Transverse colon (tissue), 4 donors: ENCODE measurements at regions not wholly inside any gene's neighbourhood (a gene's known extent, or its start where the extent isn't known, plus 50 kb on each side); places are given as distances from the start of the nearest gene placed in this dataset.

Experiments used
- DNase-seq: peaks from one replicate; pipeline ENCODE4 v3.0.0-alpha.2; 2019
- H3K27ac ChIP-seq, 4 donors: fragments of 200-600 bp; sonication (generic); 2 replicates each; pipeline ENCODE4 v1.5.1; 2016 to 2018; ENCODE audit warnings: inconsistent platforms in 4 of 4
- H3K27me3 ChIP-seq: fragments of 200-600 bp; sonication (generic); 2 replicates; pipeline ENCODE4 v1.5.1; 2017; ENCODE audit warnings: inconsistent platforms
- H3K36me3 ChIP-seq, 4 donors: fragments of 200-600 bp; sonication (generic); 2 replicates each; pipeline ENCODE4 v1.5.1; 2017 to 2019; ENCODE audit warnings: inconsistent platforms in 4 of 4
- H3K4me1 ChIP-seq, 4 donors: fragments of 200-600 bp; sonication (generic); 2 replicates each; pipeline ENCODE4 v1.5.1; 2017 to 2020; ENCODE audit warnings: inconsistent platforms in 4 of 4
- H3K4me3 ChIP-seq, 4 donors: fragments of 200-600 bp; sonication (generic); 1 replicate in 1 of 4; 2 replicates in 3 of 4; pipeline versions ENCODE4 v1.5.1 to v1.6.1; 2017 to 2019; ENCODE audit warnings: inconsistent platforms in 4 of 4
- H3K9me3 ChIP-seq, 2 donors: fragments of 200-600 bp; sonication (generic); 2 replicates each; pipeline ENCODE4 v1.5.1; 2017 to 2019; ENCODE audit warnings: inconsistent platforms in 2 of 2
- CTCF ChIP-seq, 5 experiments: fragments of 200-600 bp in 3 of 5; fragments of 450-650 bp in 2 of 5; sonication (generic) in 3 of 5; IDR thresholded peaks; 1 replicate in 2 of 5; 2 replicates in 3 of 5; pipeline ENCODE4 v1.5.1; 2016 to 2017; ENCODE audit warnings: antibody characterized with exemption in 5 of 5, inconsistent platforms in 3 of 5, mild to moderate bottlenecking in 2 of 5, moderate library complexity in 1 of 5
- EP300 ChIP-seq: sonication (generic); formaldehyde crosslinking; IDR thresholded peaks from one replicate; pipeline ENCODE4 v1.6.1; 2017; ENCODE audit warnings: antibody characterized with exemption, low read depth
- POLR2A ChIP-seq: fragments of 450-650 bp; IDR thresholded peaks from one replicate; pipeline ENCODE4 v1.6.1; 2016; ENCODE audit warnings: antibody characterized with exemption, mild to moderate bottlenecking, moderate library complexity
- POLR2AphosphoS5 ChIP-seq, 3 donors: sonication (generic); formaldehyde crosslinking; IDR thresholded peaks; one replicate each; pipeline ENCODE4 v1.6.1; 2016; ENCODE audit warnings: antibody characterized with exemption in 3 of 3
- WGBS, 2 donors: methylation state at CpG; one replicate each; pipeline ENCODE4 v1.1.5; 2018; ENCODE audit warnings: low coverage in 1 of 2; 5-methylcytosine and 5-hydroxymethylcytosine counted together
- in situ Hi-C, 4 donors: fragments of 200-750 bp; cut with MboI; loops; one replicate each; pipeline versions ENCODE4 v1.15.0 to v1.15.1; 2017; ENCODE audit warnings: low sequenced_read_pairs in 3 of 4, low pct_ligation_motif_present in 1 of 4, low pct_unique_long_range_greater_than_20kb in 1 of 4
- intact Hi-C: fragments of 100-400 bp; cut with DNase I; formaldehyde crosslinking; loops from one replicate; pipeline ENCODE4 v1.15.1; 2023; ENCODE audit warnings: low total_unique reads

GRCh38 chr5:105207066-105207465, 1644.5 kb upstream of the NUDT12 start:
- no peak overlapping the region for H3K27ac ChIP-seq
- H3K4me1 ChIP-seq, result no peaks in the 10 kb centered on the region
- no peaks in the 10 kb centered on the region for H3K9me3 ChIP-seq
- in situ Hi-C loops (no loop called here), intact Hi-C loops (no loop called here)
- H3K36me3 ChIP-seq, result no peaks in the 10 kb centered on the region
- 65 to 69% methylated on average over 2 of the region's 2 CpGs for WGBS, 2 donors
- TF ChIP-seq POLR2AphosphoS5 (IDR thresholded peaks at IDR 0.05), result no peak
- no peak for TF ChIP-seq POLR2A
- no peak for TF ChIP-seq EP300
- TF ChIP-seq CTCF (IDR thresholded peaks at IDR 0.05), result no peak
- H3K4me3 ChIP-seq, result no peak overlapping the region
- H3K27me3 ChIP-seq, result no peaks in the 10 kb centered on the region
- no peak for DNase-seq

- H3K27me3 ChIP-seq, result no peaks in the 10 kb centered on the region
- intact Hi-C loops (no loop called here), in situ Hi-C loops (no loop called here)
- H3K4me1 ChIP-seq, result no peaks in the 10 kb centered on the region
- no peaks in the 10 kb centered on the region for H3K9me3 ChIP-seq
- no peaks in the 10 kb centered on the region for H3K36me3 ChIP-seq
- WGBS, 2 donors, result 80 to 94% methylated on average over 3 of the region's 3 CpGs
- TF ChIP-seq CTCF (IDR thresholded peaks at IDR 0.05) (no peak), POLR2A (no peak), EP300 (no peak), POLR2AphosphoS5 (IDR thresholded peaks at IDR 0.05) (no peak)
- no peak for DNase-seq
- H3K4me3 ChIP-seq, result no peak overlapping the region
- H3K27ac ChIP-seq, result no peak overlapping the region
Observed at GRCh38 chr5:105197531-105197930, 1634.9 kb upstream of the NUDT12 start.

- intact Hi-C loops, result no loop called here
- Histone ChIP-seq H3K4me3 (no peak overlapping the region), H3K4me1 (no peaks in the 10 kb centered on the region), H3K27me3 (no peaks in the 10 kb centered on the region), H3K36me3 (no peaks in the 10 kb centered on the region), H3K27ac (no peak overlapping the region), H3K9me3 (no peaks in the 10 kb centered on the region)
- no peak for DNase-seq
- in situ Hi-C loops, result no loop called here
- TF ChIP-seq POLR2AphosphoS5 (IDR thresholded peaks at IDR 0.05) (no peak), CTCF (IDR thresholded peaks at IDR 0.05) (no peak), POLR2A (no peak), EP300 (no peak)
Observed at GRCh38 chr5:105195765-105196164, 1633.2 kb upstream of the NUDT12 start.

- Histone ChIP-seq H3K27me3 (no peaks in the 10 kb centered on the region), H3K9me3 (no peaks in the 10 kb centered on the region), H3K27ac (no peak overlapping the region), H3K36me3 (no peaks in the 10 kb centered on the region), H3K4me1 (no peaks in the 10 kb centered on the region), H3K4me3 (no peak overlapping the region)
- intact Hi-C loops (no loop called here), in situ Hi-C loops (no loop called here)
- DNase-seq, result no peak
- TF ChIP-seq EP300 (no peak), POLR2A (no peak), POLR2AphosphoS5 (IDR thresholded peaks at IDR 0.05) (no peak), CTCF (IDR thresholded peaks at IDR 0.05) (no peak)
- WGBS, 2 donors, result 85 to 88% methylated on average over 2 of the region's 2 CpGs
Observed at GRCh38 chr5:105172918-105173317, 1610.3 kb upstream of the NUDT12 start.
